NK-92 (cell line): ENCODE measurements at regions not wholly inside any gene's neighbourhood (a gene's known extent, or its start where the extent isn't known, plus 50 kb on each side); places are given as distances from the start of the nearest gene placed in this dataset.

Experiments
- DNase-seq: peaks from one replicate; lab custom pipeline; 2025; ENCODE audit not compliant: unreplicated experiment; lab: John Stamatoyannopoulos, UW

- no peak for DNase-seq
Observed at GRCh38 chr10:110373857-110374654, 69.3 kb upstream of the SMNDC1 start.

- no peak for DNase-seq
Observed at GRCh38 chr10:110375121-110375520, 70.4 kb upstream of the SMNDC1 start.

- DNase-seq: no peak
Observed at GRCh38 chr10:110376021-110376766, 71.5 kb upstream of the SMNDC1 start.

GRCh38 chr10:110376767-110377160 lies 72.0 kb upstream of the SMNDC1 start:
- DNase-seq: no peak

GRCh38 chr10:110378006-110378405 lies 73.3 kb upstream of the SMNDC1 start:
- DNase-seq: no peak

GRCh38 chr10:110378533-110379108 lies 73.9 kb upstream of the SMNDC1 start:
- DNase-seq: no peak

- DNase-seq: no peak
Observed at GRCh38 chr10:110379831-110380230, 75.1 kb upstream of the SMNDC1 start.

- no peak for DNase-seq
Observed at GRCh38 chr10:110380293-110380692, 75.6 kb upstream of the SMNDC1 start.

- no peak for DNase-seq
Observed at GRCh38 chr10:110382695-110383094, 78.0 kb upstream of the SMNDC1 start.

- DNase-seq: no peak
Observed at GRCh38 chr10:110387617-110387982, 82.9 kb upstream of the SMNDC1 start.

- DNase-seq: no peak
Observed at GRCh38 chr10:110387983-110388686, 83.4 kb upstream of the SMNDC1 start.

GRCh38 chr10:110388687-110389052 lies 84.0 kb upstream of the SMNDC1 start:
- DNase-seq: no peak

- DNase-seq: no peak
Observed at GRCh38 chr10:110389255-110389654, 84.5 kb upstream of the SMNDC1 start.

- no peak for DNase-seq
Observed at GRCh38 chr10:110391541-110391940, 86.8 kb upstream of the SMNDC1 start.

GRCh38 chr10:110392121-110392520 lies 87.4 kb upstream of the SMNDC1 start:
- DNase-seq: no peak

- DNase-seq: no peak
Observed at GRCh38 chr10:110392868-110393740, 88.4 kb upstream of the SMNDC1 start.

- no peak for DNase-seq
Observed at GRCh38 chr10:110393866-110394265, 89.1 kb upstream of the SMNDC1 start.

- DNase-seq: no peak
Observed at GRCh38 chr10:110394296-110394695, 89.6 kb upstream of the SMNDC1 start.

GRCh38 chr10:110394898-110395297 lies 90.2 kb upstream of the SMNDC1 start:
- DNase-seq: no peak
